Colonic mucosa (tissue), 4 donors: ENCODE measurements at regions not wholly inside any gene's neighbourhood (a gene's known extent, or its start where the extent isn't known, plus 50 kb on each side); places are given as distances from the start of the nearest gene placed in this dataset.
A peak's percentile ranks its signal among the peaks of the same experiment; 100 is the strongest.

Source experiments
- DNase-seq: peaks from one replicate; pipeline ENCODE4 v3.0.0-alpha.2; 2020
- H3K27ac ChIP-seq: fragments of 200-600 bp; one replicate; pipeline ENCODE4 v1.8.0; 2021
- H3K27me3 ChIP-seq: fragments of 200-600 bp; one replicate; pipeline ENCODE4 v1.8.0; 2021
- H3K36me3 ChIP-seq: fragments of 200-600 bp; one replicate; pipeline ENCODE4 v1.8.0; 2021
- H3K4me1 ChIP-seq: fragments of 200-600 bp; one replicate; pipeline ENCODE4 v1.8.0; 2021; ENCODE audit warnings: mild to moderate bottlenecking
- H3K4me3 ChIP-seq: fragments of 200-600 bp; one replicate; pipeline ENCODE4 v1.8.0; 2021
- H3K9ac ChIP-seq, 2 donors: one replicate each; pipeline ENCODE4 v1.7.0; 2013; ENCODE audit warnings: control low read depth in 2 of 2, low read depth in 2 of 2, low read length in 2 of 2
- H3K9me3 ChIP-seq: fragments of 200-600 bp; one replicate; pipeline ENCODE4 v1.8.0; 2021
- intact Hi-C: fragments of 100-400 bp; cut with DNase I; formaldehyde crosslinking; loops from one replicate; pipeline ENCODE4 v1.14.1; 2022
- TF ChIP-seq, protein P1 (sequence below): fragments of 200-600 bp; IDR thresholded peaks from one replicate; pipeline ENCODE4 v1.8.0; 2022; ENCODE audit warnings: antibody characterized with exemption, mild to moderate bottlenecking
- donor health status: healthy.
- donor health status: DM: no; HTN: no; CAD: no.
- donor health status: DM: no; HTN: no; CAD: no.

DNA sequence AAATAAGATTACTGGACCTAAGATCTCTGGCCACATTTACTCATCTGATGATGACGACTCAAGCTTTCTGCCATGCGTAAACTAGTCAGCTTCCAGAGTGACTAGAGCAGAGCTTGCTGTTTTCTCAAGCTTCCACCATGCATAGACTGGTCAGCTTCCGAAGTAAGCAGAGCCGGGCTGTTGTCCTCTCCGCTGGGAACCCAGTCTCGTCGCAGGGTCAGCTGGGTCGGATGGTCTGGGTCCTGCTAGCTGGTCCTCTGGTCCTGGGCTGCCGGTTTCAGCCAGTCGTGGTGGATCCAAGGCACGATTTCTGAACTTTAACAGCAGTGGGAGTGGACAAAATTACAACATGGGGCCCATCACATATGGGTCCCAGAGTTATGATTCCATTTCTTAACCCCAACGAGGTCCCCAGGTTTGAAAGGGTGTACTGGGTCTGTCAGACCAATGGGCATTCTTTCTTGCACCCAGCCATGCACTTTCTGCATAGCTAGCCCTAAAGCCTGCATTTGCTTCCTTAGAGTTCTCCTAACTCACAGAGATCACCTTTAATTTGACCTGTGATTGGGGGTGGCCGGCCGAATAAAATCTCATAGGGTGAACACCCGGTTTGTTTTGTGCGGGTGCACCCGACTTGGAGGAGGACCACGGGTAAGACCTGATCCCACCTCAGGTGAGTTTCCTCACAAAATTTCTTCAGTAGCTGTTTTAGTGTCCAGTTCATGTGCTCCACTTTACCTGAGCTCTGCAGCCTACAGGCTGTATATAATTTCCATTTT is 1312.8 kb downstream of the TMEM121 start:
- Histone ChIP-seq H3K4me3 (no peak overlapping the region), H3K36me3 (no peaks in the 10 kb centered on the region), H3K9me3 (no peaks in the 10 kb centered on the region), H3K27me3 (no peaks in the 10 kb centered on the region), H3K9ac (no peak overlapping the region), H3K4me1 (peaks cover 4% of the 10 kb centered on the region), H3K27ac (no peak overlapping the region)
- TF ChIP-seq, protein P1, sequence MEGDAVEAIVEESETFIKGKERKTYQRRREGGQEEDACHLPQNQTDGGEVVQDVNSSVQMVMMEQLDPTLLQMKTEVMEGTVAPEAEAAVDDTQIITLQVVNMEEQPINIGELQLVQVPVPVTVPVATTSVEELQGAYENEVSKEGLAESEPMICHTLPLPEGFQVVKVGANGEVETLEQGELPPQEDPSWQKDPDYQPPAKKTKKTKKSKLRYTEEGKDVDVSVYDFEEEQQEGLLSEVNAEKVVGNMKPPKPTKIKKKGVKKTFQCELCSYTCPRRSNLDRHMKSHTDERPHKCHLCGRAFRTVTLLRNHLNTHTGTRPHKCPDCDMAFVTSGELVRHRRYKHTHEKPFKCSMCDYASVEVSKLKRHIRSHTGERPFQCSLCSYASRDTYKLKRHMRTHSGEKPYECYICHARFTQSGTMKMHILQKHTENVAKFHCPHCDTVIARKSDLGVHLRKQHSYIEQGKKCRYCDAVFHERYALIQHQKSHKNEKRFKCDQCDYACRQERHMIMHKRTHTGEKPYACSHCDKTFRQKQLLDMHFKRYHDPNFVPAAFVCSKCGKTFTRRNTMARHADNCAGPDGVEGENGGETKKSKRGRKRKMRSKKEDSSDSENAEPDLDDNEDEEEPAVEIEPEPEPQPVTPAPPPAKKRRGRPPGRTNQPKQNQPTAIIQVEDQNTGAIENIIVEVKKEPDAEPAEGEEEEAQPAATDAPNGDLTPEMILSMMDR, result no peak
- DNase-seq, result no peak
- intact Hi-C loops, result no loop called here

DNA sequence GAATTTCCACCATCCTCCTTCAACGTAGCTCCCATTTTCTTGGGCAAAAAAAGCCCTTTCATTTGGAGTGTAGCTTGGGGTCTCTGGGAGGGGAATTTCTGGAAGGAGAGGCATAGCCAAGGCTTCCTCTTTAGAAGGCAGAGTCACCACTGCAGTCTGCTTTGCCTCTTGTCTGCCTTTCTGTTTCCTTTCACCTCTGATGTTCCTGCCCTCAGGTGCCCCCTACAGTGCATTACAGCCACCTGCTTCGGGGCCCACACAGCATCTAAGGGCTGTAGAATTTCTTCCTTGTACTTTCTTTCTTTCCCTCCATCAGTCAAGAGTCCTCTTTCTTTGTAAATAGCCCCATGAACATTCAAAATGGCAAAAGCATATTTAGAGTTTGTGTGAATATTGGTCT is 1313.9 kb downstream of the TMEM121 start:
- H3K27me3 ChIP-seq, result no peaks in the 10 kb centered on the region
- no peak for DNase-seq
- H3K4me3 ChIP-seq, result no peak overlapping the region
- H3K36me3 ChIP-seq, result no peaks in the 10 kb centered on the region
- no peaks in the 10 kb centered on the region for H3K9me3 ChIP-seq
- no peak overlapping the region for H3K9ac ChIP-seq
- TF ChIP-seq, protein P1, result no peak
- H3K4me1 ChIP-seq, result peaks cover 4% of the 10 kb centered on the region
- intact Hi-C loops, result no loop called here
- no peak overlapping the region for H3K27ac ChIP-seq

DNA sequence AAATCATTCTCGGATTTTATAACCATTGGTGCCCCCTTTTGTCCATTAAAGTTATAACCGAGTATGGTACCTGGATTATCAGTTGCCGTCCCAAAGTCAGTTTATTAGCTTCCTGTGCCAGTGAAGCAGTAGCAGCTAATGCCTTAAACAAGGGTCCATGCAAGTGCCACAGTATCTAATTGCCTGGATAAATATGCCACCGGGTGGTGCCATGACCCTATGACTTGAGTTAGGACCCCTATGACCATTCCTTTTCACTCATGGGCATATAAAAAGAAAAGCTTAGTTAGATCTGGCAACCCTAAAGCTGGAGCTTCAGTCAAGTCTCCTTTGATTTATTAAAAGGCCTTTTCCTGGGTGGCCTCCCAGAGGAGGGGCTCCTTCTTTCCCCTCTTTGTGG is 1314.6 kb downstream of the TMEM121 start:
- no peak overlapping the region for H3K27ac ChIP-seq
- TF ChIP-seq, protein P1, result no peak
- H3K9me3 ChIP-seq, result no peaks in the 10 kb centered on the region
- H3K4me3 ChIP-seq, result no peak overlapping the region
- no peak overlapping the region for H3K9ac ChIP-seq
- H3K27me3 ChIP-seq, result no peaks in the 10 kb centered on the region
- peaks cover 4% of the 10 kb centered on the region for H3K4me1 ChIP-seq
- intact Hi-C loops, result no loop called here
- no peaks in the 10 kb centered on the region for H3K36me3 ChIP-seq
- DNase-seq, result no peak

DNA sequence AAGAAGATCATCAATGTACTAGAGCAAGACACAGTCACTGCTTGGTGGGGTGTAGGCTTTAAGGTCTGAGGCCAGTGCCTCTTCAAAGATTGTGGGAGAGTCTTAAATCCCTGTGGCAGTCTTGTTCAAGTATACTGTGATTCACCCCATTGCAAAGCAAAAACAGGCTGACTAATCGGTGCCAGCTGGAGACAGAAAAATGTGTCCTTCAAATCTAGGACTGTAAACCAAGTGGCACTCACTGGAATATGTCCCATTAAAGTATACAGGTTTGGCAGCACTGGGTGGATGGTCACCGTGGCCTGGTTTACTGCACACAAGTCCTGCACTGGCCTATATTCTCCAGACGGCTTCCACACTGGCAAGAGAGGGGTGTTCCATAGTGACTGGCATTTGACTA is 1315.3 kb downstream of the TMEM121 start:
- Histone ChIP-seq H3K27ac (no peak overlapping the region), H3K9me3 (no peaks in the 10 kb centered on the region)
- TF ChIP-seq, protein P1, result no peak

DNA sequence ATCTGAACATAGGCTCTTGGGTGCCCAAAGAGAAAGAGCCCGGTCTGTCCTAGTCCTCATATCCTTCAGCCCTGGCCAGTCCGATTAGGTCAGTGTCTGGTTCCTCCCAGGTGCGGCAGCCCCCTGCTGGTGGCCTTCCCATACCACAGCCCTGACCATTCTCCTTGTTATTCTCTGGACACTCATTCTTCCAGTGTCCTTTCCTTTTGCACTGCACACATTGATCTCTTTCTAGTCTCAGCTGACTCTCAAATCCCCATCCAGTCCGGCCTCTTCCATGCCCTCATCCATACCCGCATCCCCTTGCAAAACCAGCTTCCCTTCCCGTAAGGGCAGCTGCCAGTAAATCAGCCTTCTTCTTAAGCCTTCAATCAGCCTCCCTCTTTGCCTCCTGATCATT is 1316.3 kb downstream of the TMEM121 start:
- TF ChIP-seq, protein P1, result peak; percentile 25
- Histone ChIP-seq H3K27ac (no peak overlapping the region), H3K9me3 (no peaks in the 10 kb centered on the region), H3K4me3 (no peak overlapping the region), H3K36me3 (no peaks in the 10 kb centered on the region), H3K4me1 (peaks cover 4% of the 10 kb centered on the region), H3K27me3 (no peaks in the 10 kb centered on the region), H3K9ac (no peak overlapping the region)
- no peak for DNase-seq
- intact Hi-C loops, result no loop called here

More for the DNA sequence above, 1315.3 kb downstream of the TMEM121 start:
- H3K9ac ChIP-seq, result no peak overlapping the region
- H3K4me1 ChIP-seq, result peaks cover 4% of the 10 kb centered on the region
- no peak overlapping the region for H3K4me3 ChIP-seq
- no peaks in the 10 kb centered on the region for H3K36me3 ChIP-seq
- no peak for DNase-seq
- no peaks in the 10 kb centered on the region for H3K27me3 ChIP-seq
- intact Hi-C loops, result no loop called here
